BLaER1 (cell line): ENCODE measurements at regions not wholly inside any gene's neighbourhood (a gene's known extent, or its start where the extent isn't known, plus 50 kb on each side); places are given as distances from the start of the nearest gene placed in this dataset.
A peak's percentile ranks its signal among the peaks of the same experiment; 100 is the strongest.
"Not testable (repeated sequence)": the region's sequence is repeated elsewhere in the genome, so short reads cannot be mapped to it uniquely, and the experiment has no call there.

Experiments
- H3K27ac ChIP-seq: shearing (Covaris generic); formaldehyde crosslinking; 2 replicates; pipeline ENCODE4 v1.8.1; 2022
- H3K27me3 ChIP-seq: shearing (Covaris generic); formaldehyde crosslinking; 2 replicates; pipeline ENCODE4 v1.8.1; 2022
- H3K36me3 ChIP-seq: shearing (Covaris generic); formaldehyde crosslinking; 2 replicates; pipeline ENCODE4 v1.8.1; 2022
- H3K4me1 ChIP-seq: shearing (Covaris generic); formaldehyde crosslinking; 2 replicates; pipeline ENCODE4 v1.8.1; 2022
- H3K4me2 ChIP-seq: shearing (Covaris generic); formaldehyde crosslinking; 2 replicates; pipeline ENCODE4 v1.8.1; 2022
- H3K4me3 ChIP-seq: shearing (Covaris generic); formaldehyde crosslinking; 2 replicates; pipeline ENCODE4 v1.8.1; 2022
- H3K9ac ChIP-seq: shearing (Covaris generic); formaldehyde crosslinking; 2 replicates; pipeline ENCODE4 v1.8.1; 2022
- H3K9me3 ChIP-seq: shearing (Covaris generic); formaldehyde crosslinking; 2 replicates; pipeline ENCODE4 v1.8.1; 2022
- H4K20me1 ChIP-seq: shearing (Covaris generic); formaldehyde crosslinking; 2 replicates; pipeline ENCODE4 v1.8.1; 2022
- Cebpa-rat ChIP-seq: shearing (Covaris generic); IDR thresholded peaks from 2 replicates; pipeline ENCODE4 v1.8.1; 2022

GRCh38 chr1:61028136-61028535 lies 54.2 kb upstream of the NFIA start:
- H3K27ac ChIP-seq: no peak overlapping the region
- H3K4me3 ChIP-seq: no peak overlapping the region
- no peaks in the 10 kb centered on the region for H3K4me1 ChIP-seq
- no peak for TF ChIP-seq Cebpa-rat
- no peaks in the 10 kb centered on the region for H4K20me1 ChIP-seq
- no peaks in the 10 kb centered on the region for H3K9me3 ChIP-seq
- no peak overlapping the region for H3K9ac ChIP-seq
- H3K27me3 ChIP-seq: no peaks in the 10 kb centered on the region
- H3K36me3 ChIP-seq: no peaks in the 10 kb centered on the region
- H3K4me2 ChIP-seq: no peak overlapping the region

GRCh38 chr1:61018068-61018467 lies 64.3 kb upstream of the NFIA start:
- not testable (repeated sequence) for H3K27me3 ChIP-seq, H3K9me3 ChIP-seq, H3K36me3 ChIP-seq, H3K4me2 ChIP-seq, H3K27ac ChIP-seq, H4K20me1 ChIP-seq, H3K4me1 ChIP-seq, H3K9ac ChIP-seq, H3K4me3 ChIP-seq

GRCh38 chr1:61017651-61018050 lies 64.7 kb upstream of the NFIA start:
- no peak overlapping the region for H3K4me3 ChIP-seq
- H3K27me3 ChIP-seq: no peaks in the 10 kb centered on the region
- no peaks in the 10 kb centered on the region for H3K9me3 ChIP-seq
- no peaks in the 10 kb centered on the region for H3K36me3 ChIP-seq
- no peak overlapping the region for H3K9ac ChIP-seq
- H3K4me1 ChIP-seq: 0 out of 2 replicates have a peak, but pooled peaks cover 7% of the 10 kb centered on the region
- H4K20me1 ChIP-seq: no peaks in the 10 kb centered on the region
- no peak overlapping the region for H3K27ac ChIP-seq
- H3K4me2 ChIP-seq: no peak overlapping the region
- no peak for TF ChIP-seq Cebpa-rat

GRCh38 chr1:61013946-61014667 lies 68.3 kb upstream of the NFIA start:
- TF ChIP-seq Cebpa-rat: no peak
- H4K20me1 ChIP-seq: no peaks in the 10 kb centered on the region
- H3K9me3 ChIP-seq: no peaks in the 10 kb centered on the region
- no peak overlapping the region for H3K9ac ChIP-seq
- H3K36me3 ChIP-seq: no peaks in the 10 kb centered on the region
- no peak overlapping the region for H3K27ac ChIP-seq
- no peak overlapping the region for H3K4me3 ChIP-seq
- 0 out of 2 replicates have a peak overlapping the region, but pooled peaks have one; percentile 3 for H3K4me2 ChIP-seq
- H3K4me1 ChIP-seq: 0 out of 2 replicates have a peak, but pooled peaks cover 7% of the 10 kb centered on the region
- H3K27me3 ChIP-seq: no peaks in the 10 kb centered on the region

GRCh38 chr1:61013189-61013945 lies 69.0 kb upstream of the NFIA start:
- Histone ChIP-seq H3K4me2 (0 out of 2 replicates have a peak overlapping the region, but pooled peaks have one; percentile 3), H3K9me3 (no peaks in the 10 kb centered on the region), H3K4me3 (no peak overlapping the region), H4K20me1 (no peaks in the 10 kb centered on the region), H3K27ac (no peak overlapping the region), H3K27me3 (no peaks in the 10 kb centered on the region), H3K36me3 (no peaks in the 10 kb centered on the region), H3K4me1 (0 out of 2 replicates have a peak, but pooled peaks cover 7% of the 10 kb centered on the region), H3K9ac (no peak overlapping the region)
- no peak for TF ChIP-seq Cebpa-rat

GRCh38 chr1:61012341-61012761 lies 70.0 kb upstream of the NFIA start:
- no peaks in the 10 kb centered on the region for H3K27me3 ChIP-seq
- H3K4me1 ChIP-seq: 0 out of 2 replicates have a peak, but pooled peaks cover 7% of the 10 kb centered on the region
- no peak overlapping the region for H3K4me3 ChIP-seq
- no peak overlapping the region for H3K9ac ChIP-seq
- H3K9me3 ChIP-seq: no peaks in the 10 kb centered on the region
- no peak overlapping the region for H3K27ac ChIP-seq
- no peaks in the 10 kb centered on the region for H3K36me3 ChIP-seq
- no peaks in the 10 kb centered on the region for H4K20me1 ChIP-seq
- TF ChIP-seq Cebpa-rat: no peak
- H3K4me2 ChIP-seq: no peak overlapping the region

- no peak for TF ChIP-seq Cebpa-rat
- no peaks in the 10 kb centered on the region for H3K27me3 ChIP-seq
Measured at GRCh38 chr1:61011561-61012263, 70.6 kb upstream of the NFIA start.

GRCh38 chr1:61007534-61008364 lies 74.6 kb upstream of the NFIA start:
- TF ChIP-seq Cebpa-rat: no peak
- H3K4me2 ChIP-seq: no peak overlapping the region

More at GRCh38 chr1:61011561-61012263, 70.6 kb upstream of the NFIA start:
- H3K4me1 ChIP-seq: 0 out of 2 replicates have a peak, but pooled peaks cover 7% of the 10 kb centered on the region
- H3K27ac ChIP-seq: no peak overlapping the region
- H3K9me3 ChIP-seq: no peaks in the 10 kb centered on the region
- H3K4me3 ChIP-seq: no peak overlapping the region
- no peak overlapping the region for H3K4me2 ChIP-seq
- H3K9ac ChIP-seq: no peak overlapping the region
- H3K36me3 ChIP-seq: no peaks in the 10 kb centered on the region
- no peaks in the 10 kb centered on the region for H4K20me1 ChIP-seq

More at GRCh38 chr1:61007534-61008364, 74.6 kb upstream of the NFIA start:
- Histone ChIP-seq H3K4me3 (no peak overlapping the region), H3K9ac (no peak overlapping the region), H3K4me1 (no peaks in the 10 kb centered on the region), H3K36me3 (no peaks in the 10 kb centered on the region), H4K20me1 (no peaks in the 10 kb centered on the region), H3K27ac (no peak overlapping the region), H3K9me3 (no peaks in the 10 kb centered on the region), H3K27me3 (no peaks in the 10 kb centered on the region)
